DOHH2 (cell line): ENCODE measurements at regions not wholly inside any gene's neighbourhood (a gene's known extent, or its start where the extent isn't known, plus 50 kb on each side); places are given as distances from the start of the nearest gene placed in this dataset.
A peak's percentile ranks its signal among the peaks of the same experiment; 100 is the strongest.

Source experiments
- H3F3A ChIP-seq: fragments of 200-600 bp; sonication (generic), shearing (Covaris generic); 2 replicates; pipeline ENCODE4 v1.6.0; 2016; ENCODE audit warnings: antibody characterized with exemption, mild to moderate bottlenecking; ENCODE audit not compliant: control insufficient read depth, insufficient read depth
- H3K27ac ChIP-seq: fragments of 200-600 bp; sonication (generic); 2 replicates; pipeline ENCODE4 v1.5.1; 2014; ENCODE audit warnings: low read depth, mild to moderate bottlenecking, low read length, moderate library complexity
- H3K27me3 ChIP-seq: fragments of 200-600 bp; sonication (generic); 2 replicates; pipeline ENCODE4 v1.6.1; 2014; ENCODE audit warnings: mild to moderate bottlenecking, low read length, mixed read lengths; ENCODE audit not compliant: control insufficient read depth
- H3K36me3 ChIP-seq: fragments of 200-600 bp; sonication (generic); 2 replicates; pipeline ENCODE4 v1.6.1; 2014; ENCODE audit warnings: mild to moderate bottlenecking, low read length, moderate library complexity, mixed read lengths; ENCODE audit not compliant: control insufficient read depth
- H3K4me1 ChIP-seq: fragments of 200-600 bp; sonication (generic); 2 replicates; pipeline ENCODE4 v1.6.1; 2014; ENCODE audit warnings: mild to moderate bottlenecking, low read length, mixed read lengths; ENCODE audit not compliant: control insufficient read depth
- H3K4me2 ChIP-seq: fragments of 200-600 bp; sonication (generic); 2 replicates; pipeline ENCODE4 v1.6.0; 2014; ENCODE audit warnings: mild to moderate bottlenecking, low read length, moderate library complexity
- H3K4me3 ChIP-seq: fragments of 200-600 bp; sonication (generic); 2 replicates; pipeline ENCODE4 v1.5.1; 2014; ENCODE audit warnings: mild to moderate bottlenecking, low read length, mixed read lengths
- H3K79me2 ChIP-seq: fragments of 200-600 bp; sonication (generic); 2 replicates; pipeline ENCODE4 v1.6.1; 2014; ENCODE audit warnings: mild to moderate bottlenecking, low read length, mixed read lengths; ENCODE audit not compliant: control insufficient read depth
- H3K9me2 ChIP-seq: fragments of 200-600 bp; sonication (generic); replicated peaks from 2 replicates; pipeline ENCODE4 v1.6.1; 2014; ENCODE audit warnings: mild to moderate bottlenecking, low read length, mixed read lengths; ENCODE audit not compliant: control insufficient read depth
- H3K9me3 ChIP-seq: fragments of 200-600 bp; sonication (generic); 2 replicates; pipeline ENCODE4 v1.6.1; 2014; ENCODE audit warnings: antibody characterized with exemption, low read length, mixed read lengths; ENCODE audit not compliant: control insufficient read depth, insufficient read depth
- H4K20me1 ChIP-seq: fragments of 200-600 bp; sonication (generic); 2 replicates; pipeline ENCODE4 v1.6.0; 2014; ENCODE audit warnings: low read depth, mild to moderate bottlenecking, antibody characterized with exemption, low read length, moderate library complexity; ENCODE audit not compliant: control insufficient read depth, insufficient read depth
- EZH2phosphoT487 ChIP-seq: fragments of 200-600 bp; sonication (generic); IDR thresholded peaks from 2 replicates; pipeline ENCODE4 v1.6.1; 2017; ENCODE audit warnings: borderline replicate concordance, mild to moderate bottlenecking, antibody characterized with exemption, low read length, moderate library complexity, mixed read lengths
- TF ChIP-seq, protein P1 (sequence below): fragments of 200-600 bp; sonication (generic); IDR thresholded peaks from one replicate; pipeline ENCODE4 v1.5.1; 2014; ENCODE audit warnings: antibody characterized with exemption, mild to moderate bottlenecking, low read depth, low read length; ENCODE audit not compliant: poor library complexity, severe bottlenecking

DNA sequence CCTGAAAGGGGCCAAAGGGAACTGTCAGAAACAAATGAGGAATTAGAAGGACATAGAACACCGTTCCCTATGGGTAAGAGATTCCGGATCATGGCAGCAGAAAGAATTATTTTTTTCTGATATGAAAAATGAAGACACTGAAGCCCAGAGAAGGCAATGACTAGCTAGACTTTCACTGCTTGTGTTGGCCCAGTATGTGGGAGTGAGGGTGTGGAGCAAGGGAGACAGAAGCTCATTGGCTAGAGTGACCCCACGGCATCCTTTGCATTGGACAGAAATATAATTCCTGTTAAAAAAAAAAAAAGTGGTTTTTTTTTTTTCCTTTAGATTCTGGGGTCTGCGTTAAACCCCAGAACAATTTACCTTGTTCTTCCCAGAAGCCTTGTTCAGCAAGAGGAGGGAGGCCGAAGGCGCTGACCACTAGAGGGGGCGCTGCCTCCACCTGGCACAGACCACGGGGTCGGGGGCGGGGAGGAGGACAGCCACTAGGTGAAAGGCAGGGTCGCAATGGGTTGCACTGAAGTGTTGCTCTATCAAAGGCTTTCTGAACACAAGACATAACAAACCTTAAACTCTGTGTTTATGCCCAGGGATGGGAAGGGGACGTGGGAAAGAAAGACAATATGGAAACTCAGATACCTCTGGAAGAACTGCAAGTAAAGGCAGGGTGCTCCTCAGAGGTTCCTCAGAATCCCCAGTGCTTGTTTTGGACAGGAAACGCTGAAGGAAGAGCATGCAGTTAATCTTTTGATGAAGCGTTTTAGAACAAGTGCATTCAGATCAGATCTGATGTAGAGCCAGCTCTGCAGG lies 156.8 kb downstream of the KCNA5 start:
- H3K4me3 ChIP-seq: no peak overlapping the region
- no peaks in the 10 kb centered on the region for H3K79me2 ChIP-seq
- no peaks in the 10 kb centered on the region for H3K4me1 ChIP-seq
- H3K36me3 ChIP-seq: no peaks in the 10 kb centered on the region
- no peak overlapping the region for H3K4me2 ChIP-seq
- H3K9me2 ChIP-seq: no peaks in the 10 kb centered on the region
- no peaks in the 10 kb centered on the region for H3K9me3 ChIP-seq
- peaks cover 16% of the 10 kb centered on the region for H3K27me3 ChIP-seq
- H3K27ac ChIP-seq: no peak overlapping the region
- H4K20me1 ChIP-seq: no peaks in the 10 kb centered on the region
- no peaks in the 10 kb centered on the region for H3F3A ChIP-seq
- TF ChIP-seq, protein P1, sequence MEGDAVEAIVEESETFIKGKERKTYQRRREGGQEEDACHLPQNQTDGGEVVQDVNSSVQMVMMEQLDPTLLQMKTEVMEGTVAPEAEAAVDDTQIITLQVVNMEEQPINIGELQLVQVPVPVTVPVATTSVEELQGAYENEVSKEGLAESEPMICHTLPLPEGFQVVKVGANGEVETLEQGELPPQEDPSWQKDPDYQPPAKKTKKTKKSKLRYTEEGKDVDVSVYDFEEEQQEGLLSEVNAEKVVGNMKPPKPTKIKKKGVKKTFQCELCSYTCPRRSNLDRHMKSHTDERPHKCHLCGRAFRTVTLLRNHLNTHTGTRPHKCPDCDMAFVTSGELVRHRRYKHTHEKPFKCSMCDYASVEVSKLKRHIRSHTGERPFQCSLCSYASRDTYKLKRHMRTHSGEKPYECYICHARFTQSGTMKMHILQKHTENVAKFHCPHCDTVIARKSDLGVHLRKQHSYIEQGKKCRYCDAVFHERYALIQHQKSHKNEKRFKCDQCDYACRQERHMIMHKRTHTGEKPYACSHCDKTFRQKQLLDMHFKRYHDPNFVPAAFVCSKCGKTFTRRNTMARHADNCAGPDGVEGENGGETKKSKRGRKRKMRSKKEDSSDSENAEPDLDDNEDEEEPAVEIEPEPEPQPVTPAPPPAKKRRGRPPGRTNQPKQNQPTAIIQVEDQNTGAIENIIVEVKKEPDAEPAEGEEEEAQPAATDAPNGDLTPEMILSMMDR: peak; percentile 77
- TF ChIP-seq EZH2phosphoT487: no peak

DNA sequence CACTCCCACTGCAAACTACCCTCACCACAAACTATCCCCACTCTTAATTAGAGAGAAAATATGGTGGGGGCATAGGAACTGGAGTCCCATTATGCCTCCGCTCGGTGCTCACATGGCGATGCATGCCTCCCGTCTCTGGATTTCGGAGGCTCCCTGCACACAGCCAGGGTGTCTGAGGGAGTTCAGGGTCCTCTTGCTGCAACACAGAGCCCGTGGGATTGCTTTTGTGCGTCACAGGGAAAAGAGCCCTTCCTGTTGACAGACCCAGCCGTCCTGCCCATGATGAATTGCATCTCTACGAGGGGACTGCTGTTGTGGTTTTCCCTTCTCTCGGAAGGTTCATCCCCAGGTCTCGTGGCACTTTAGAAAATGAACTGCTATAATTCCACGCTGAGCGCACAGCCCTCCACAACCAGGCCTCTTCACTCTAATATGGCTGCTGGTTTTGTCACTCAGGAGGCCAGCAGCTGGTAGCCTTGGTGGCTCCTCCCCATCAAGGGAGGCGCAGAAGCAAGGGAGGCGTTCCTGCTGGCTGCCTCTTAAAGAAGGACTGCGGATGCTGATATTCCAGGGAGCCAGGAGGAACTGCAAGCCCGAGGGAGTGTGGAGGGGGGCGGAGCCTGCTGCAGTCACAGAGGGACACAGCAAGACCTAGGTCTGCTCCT lies 158.0 kb downstream of the KCNA5 start:
- no peaks in the 10 kb centered on the region for H3K79me2 ChIP-seq
- no peaks in the 10 kb centered on the region for H3F3A ChIP-seq
- no peak overlapping the region for H3K27ac ChIP-seq
- peaks cover 16% of the 10 kb centered on the region for H3K27me3 ChIP-seq
- H3K9me3 ChIP-seq: no peaks in the 10 kb centered on the region
- H3K4me3 ChIP-seq: no peak overlapping the region
- no peaks in the 10 kb centered on the region for H3K9me2 ChIP-seq
- no peaks in the 10 kb centered on the region for H3K4me1 ChIP-seq
- no peak overlapping the region for H3K4me2 ChIP-seq
- no peaks in the 10 kb centered on the region for H4K20me1 ChIP-seq
- TF ChIP-seq EZH2phosphoT487: no peak
- TF ChIP-seq, protein P1: no peak
- no peaks in the 10 kb centered on the region for H3K36me3 ChIP-seq

DNA sequence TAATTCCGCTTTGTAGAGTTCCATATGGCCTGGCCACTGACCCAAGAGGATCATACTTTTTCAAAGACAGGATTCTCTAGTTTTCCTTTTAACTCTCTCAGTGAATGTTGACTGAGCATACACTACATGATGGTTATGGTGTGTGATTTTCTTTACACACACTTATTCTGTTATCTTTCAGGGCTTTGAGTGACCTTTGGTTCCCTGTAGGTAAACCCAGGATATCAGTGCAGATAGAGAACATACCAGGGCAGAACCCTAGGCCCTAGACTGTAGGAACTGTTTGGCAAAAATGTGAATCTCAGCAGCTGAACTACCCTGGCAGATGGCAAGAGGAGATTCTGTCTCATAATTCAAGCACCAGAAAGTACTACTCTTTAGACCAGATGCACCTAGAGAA lies 159.6 kb downstream of the KCNA5 start:
- H3F3A ChIP-seq: no peaks in the 10 kb centered on the region
- H3K4me1 ChIP-seq: no peaks in the 10 kb centered on the region
- H3K4me2 ChIP-seq: no peak overlapping the region
- H3K79me2 ChIP-seq: no peaks in the 10 kb centered on the region
- H4K20me1 ChIP-seq: no peaks in the 10 kb centered on the region
- H3K27me3 ChIP-seq: peaks cover 12% of the 10 kb centered on the region
- H3K36me3 ChIP-seq: no peaks in the 10 kb centered on the region
- H3K4me3 ChIP-seq: no peak overlapping the region
- H3K9me3 ChIP-seq: no peaks in the 10 kb centered on the region
- no peaks in the 10 kb centered on the region for H3K9me2 ChIP-seq
- no peak for TF ChIP-seq EZH2phosphoT487
- TF ChIP-seq, protein P1: no peak
- H3K27ac ChIP-seq: no peak overlapping the region
